ENCODE measurements at regions not wholly inside any gene's neighbourhood (a gene's known extent, or its start where the extent isn't known, plus 50 kb on each side); places are given as distances from the start of the nearest gene placed in this dataset.

DNA sequence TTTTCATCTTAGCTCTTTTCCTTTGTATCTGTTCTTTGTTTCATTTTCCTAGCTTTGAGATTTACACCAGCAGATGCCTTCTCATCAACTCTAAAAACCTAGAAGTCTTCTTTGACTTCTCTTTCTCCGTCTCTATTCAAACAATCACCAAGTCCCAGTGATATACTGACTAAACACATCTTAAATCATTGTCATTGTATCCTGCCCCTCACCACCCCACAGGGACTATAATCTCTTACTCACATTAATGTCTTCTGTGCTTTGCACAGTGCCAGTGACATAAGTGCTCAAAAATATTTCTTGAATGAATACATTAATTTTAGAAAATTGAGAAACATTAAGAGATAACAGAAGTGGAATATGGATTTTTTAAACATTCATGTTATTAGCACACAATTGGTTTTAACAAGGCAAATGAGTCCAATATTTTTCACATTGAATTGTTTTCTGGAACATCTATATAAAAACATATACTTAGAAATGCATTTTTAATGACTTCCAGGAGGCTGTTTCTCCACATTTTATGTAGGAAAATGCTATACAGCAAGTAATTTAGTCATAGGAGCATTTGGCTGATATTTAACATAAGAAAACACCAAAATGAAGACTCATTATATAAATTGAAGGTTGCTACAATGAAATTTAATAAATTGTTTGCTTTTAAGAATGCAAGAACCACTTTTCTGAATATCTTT, 472.8 kb upstream of the PRICKLE1 start:
- no peaks in the 10 kb centered on the region for H4K20me1 ChIP-seq (ENCODE audit: control insufficient read depth, insufficient read depth)
- WGBS (ENCODE audit: insufficient coverage, insufficient replicate concordance, low lambda C conversion rate, missing lambda C conversion rate), result 0% methylated on average over 1 of the region's 1 CpG
- H3K79me2 ChIP-seq (ENCODE audit: control insufficient read depth, insufficient read depth, low read length), result no peaks in the 10 kb centered on the region
- no TSS peak for BruUV-seq (replicated peaks)
- no peak overlapping the region for H2AFZ ChIP-seq (ENCODE audit: control insufficient read depth, low read depth, low read length)
- DNase-seq (ENCODE audit: low read depth, low spot score), result no peak
- FAIRE-seq, result no peak
- TF ChIP-seq RAD21 (IDR thresholded peaks at IDR 0.05; ENCODE audit: insufficient read depth, low read depth, low read length) (no peak), TCF12 (IDR thresholded peaks at IDR 0.05; ENCODE audit: low read depth, low read length) (no peak), CREM (IDR thresholded peaks at IDR 0.05; ENCODE audit: low read depth) (no peak), PML (IDR thresholded peaks at IDR 0.05; ENCODE audit: low read length) (no peak), JUNB (IDR thresholded peaks at IDR 0.05) (no peak), SMARCA5 (IDR thresholded peaks at IDR 0.05) (no peak)
- no peaks in the 10 kb centered on the region for H3K9me3 ChIP-seq (replicated peaks; ENCODE audit: control insufficient read depth, insufficient read depth, low read length)
- POLR2A ChIA-PET, result no interaction called here
- RAD21 ChIA-PET (ENCODE audit: unreplicated experiment), result no interaction called here
- intact Hi-C loops (cut with micrococcal nuclease; ENCODE audit: unreplicated experiment), result no loop called here
- no peak overlapping the region for H3K9ac ChIP-seq (ENCODE audit: control insufficient read depth, insufficient read depth, low read length)
- H3K4me1 ChIP-seq (ENCODE audit: control insufficient read depth, insufficient read depth, low read length), result no peaks in the 10 kb centered on the region
- SMC1A ChIA-PET (ENCODE audit: uncharacterized antibody, unreplicated experiment), result no interaction called here
- H3K4me2 ChIP-seq (ENCODE audit: control insufficient read depth, insufficient read depth), result no peak overlapping the region
- CTCF ChIA-PET, result no interaction called here
- no peak overlapping the region for H3K27ac ChIP-seq (ENCODE audit: control insufficient read depth, insufficient read depth)
- H3K36me3 ChIP-seq (ENCODE audit: control insufficient read depth in 2 of 2, insufficient read depth in 2 of 2, low read length in 1 of 2), result no peaks in the 10 kb centered on the region
- no peak overlapping the region for H3K4me3 ChIP-seq
- no peaks in the 10 kb centered on the region for H3K27me3 ChIP-seq (replicated peaks in 1 of 2; ENCODE audit: control insufficient read depth in 2 of 2, insufficient read depth in 2 of 2, low read length in 1 of 2)
- no peak for ATAC-seq
- in situ Hi-C loops (cut with MboI), result no loop called here

DNA sequence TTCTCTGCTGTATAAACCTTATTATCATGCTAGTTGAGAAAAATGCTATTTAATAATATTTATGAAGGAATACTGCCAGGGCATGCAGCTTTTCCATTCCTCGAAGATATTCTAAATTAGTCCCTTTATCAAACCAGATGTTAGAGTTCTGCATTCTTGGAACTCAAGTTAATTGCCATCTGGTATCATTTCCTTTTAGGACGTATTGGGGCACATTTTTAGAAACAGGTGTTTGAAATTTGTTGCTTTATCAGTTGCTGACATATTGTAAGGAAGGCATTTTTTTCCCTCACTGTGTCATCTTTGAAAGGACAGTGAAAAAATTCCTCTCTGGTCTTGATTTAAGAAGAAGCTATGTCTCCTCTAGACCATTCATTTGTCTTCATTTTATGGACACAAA, 471.2 kb upstream of the PRICKLE1 start:
- no peak overlapping the region for H2AFZ ChIP-seq (ENCODE audit: control insufficient read depth, low read depth, low read length)
- POLR2A ChIA-PET, result no interaction called here

More for the DNA sequence above, 471.2 kb upstream of the PRICKLE1 start:
- ChIA-PET SMC1A (ENCODE audit: uncharacterized antibody, unreplicated experiment) (no interaction called here), CTCF (no interaction called here), RAD21 (ENCODE audit: unreplicated experiment) (no interaction called here)
- BruUV-seq (replicated peaks), result no TSS peak
- TF ChIP-seq, protein P1, sequence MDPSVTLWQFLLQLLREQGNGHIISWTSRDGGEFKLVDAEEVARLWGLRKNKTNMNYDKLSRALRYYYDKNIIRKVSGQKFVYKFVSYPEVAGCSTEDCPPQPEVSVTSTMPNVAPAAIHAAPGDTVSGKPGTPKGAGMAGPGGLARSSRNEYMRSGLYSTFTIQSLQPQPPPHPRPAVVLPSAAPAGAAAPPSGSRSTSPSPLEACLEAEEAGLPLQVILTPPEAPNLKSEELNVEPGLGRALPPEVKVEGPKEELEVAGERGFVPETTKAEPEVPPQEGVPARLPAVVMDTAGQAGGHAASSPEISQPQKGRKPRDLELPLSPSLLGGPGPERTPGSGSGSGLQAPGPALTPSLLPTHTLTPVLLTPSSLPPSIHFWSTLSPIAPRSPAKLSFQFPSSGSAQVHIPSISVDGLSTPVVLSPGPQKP (IDR thresholded peaks at IDR 0.05; ENCODE audit: low read depth, low read length), result no peak
- Histone ChIP-seq H3K36me3 (ENCODE audit: control insufficient read depth in 2 of 2, insufficient read depth in 2 of 2, low read length in 1 of 2) (no peaks in the 10 kb centered on the region), H3K9me3 (replicated peaks; ENCODE audit: control insufficient read depth, insufficient read depth, low read length) (no peaks in the 10 kb centered on the region), H3K4me3 (no peak overlapping the region), H3K27me3 (replicated peaks in 1 of 2; ENCODE audit: control insufficient read depth in 2 of 2, insufficient read depth in 2 of 2, low read length in 1 of 2) (no peaks in the 10 kb centered on the region), H3K4me2 (ENCODE audit: control insufficient read depth, insufficient read depth) (no peak overlapping the region), H4K20me1 (ENCODE audit: control insufficient read depth, insufficient read depth) (no peaks in the 10 kb centered on the region), H3K4me1 (ENCODE audit: control insufficient read depth, insufficient read depth, low read length) (no peaks in the 10 kb centered on the region), H3K9ac (ENCODE audit: control insufficient read depth, insufficient read depth, low read length) (no peak overlapping the region), H3K27ac (ENCODE audit: control insufficient read depth, insufficient read depth) (no peak overlapping the region), H3K79me2 (ENCODE audit: control insufficient read depth, insufficient read depth, low read length) (no peaks in the 10 kb centered on the region)
- no peak for DNase-seq (ENCODE audit: low read depth, low spot score)
- intact Hi-C loops (cut with micrococcal nuclease; ENCODE audit: unreplicated experiment), result no loop called here
- no peak for FAIRE-seq
- ATAC-seq, result no peak
- in situ Hi-C loops (cut with MboI), result no loop called here
- WGBS (ENCODE audit: insufficient coverage, insufficient replicate concordance, low lambda C conversion rate, missing lambda C conversion rate), result 0% methylated on average over 2 of the region's 2 CpGs

Measured in GM12878 (cell line).